ENCODE measurements at regions not wholly inside any gene's neighbourhood (a gene's known extent, or its start where the extent isn't known, plus 50 kb on each side); places are given as distances from the start of the nearest gene placed in this dataset.
"Not testable (repeated sequence)": the region's sequence is repeated elsewhere in the genome, so short reads cannot be mapped to it uniquely, and the experiment has no call there.

- no peak for DNase-seq
Measured at GRCh38 chr11:25327656-25328055, 830.8 kb downstream of the LUZP2 start.

GRCh38 chr11:25339281-25339680 lies 842.4 kb downstream of the LUZP2 start:
- DNase-seq: no peak

GRCh38 chr11:25349537-25349936 lies 852.7 kb downstream of the LUZP2 start:
- no peak for DNase-seq

- no peak for DNase-seq
Measured at GRCh38 chr11:25350899-25351803, 854.3 kb downstream of the LUZP2 start.

- DNase-seq: no peak
Measured at GRCh38 chr11:25357133-25357532, 860.3 kb downstream of the LUZP2 start.

GRCh38 chr11:25377466-25377865 lies 880.6 kb downstream of the LUZP2 start:
- DNase-seq: no peak

- no peak for DNase-seq
Measured at GRCh38 chr11:25396847-25397246, 900.0 kb downstream of the LUZP2 start.

GRCh38 chr11:25408146-25408545 lies 911.3 kb downstream of the LUZP2 start:
- no peak for DNase-seq

- DNase-seq: no peak
Measured at GRCh38 chr11:25415793-25416192, 916.1 kb upstream of the ANO3 start.

- no peak for DNase-seq
Measured at GRCh38 chr11:25423436-25424199, 908.3 kb upstream of the ANO3 start.

- DNase-seq: no peak
Measured at GRCh38 chr11:25432376-25432775, 899.6 kb upstream of the ANO3 start.

- peak; percentile 5 for DNase-seq
Measured at GRCh38 chr11:25435197-25435596, 896.7 kb upstream of the ANO3 start.

- DNase-seq: no peak
Measured at GRCh38 chr11:25436326-25436725, 895.6 kb upstream of the ANO3 start.

GRCh38 chr11:25441421-25441820 lies 890.5 kb upstream of the ANO3 start:
- no peak for DNase-seq

- no peak for DNase-seq
Measured at GRCh38 chr11:25449091-25449490, 882.8 kb upstream of the ANO3 start.

- no peak for DNase-seq
Measured at GRCh38 chr11:25453471-25453870, 878.5 kb upstream of the ANO3 start.

- no peak for DNase-seq
Measured at GRCh38 chr11:25456211-25456610, 875.7 kb upstream of the ANO3 start.

GRCh38 chr11:25483915-25484635 lies 847.9 kb upstream of the ANO3 start:
- no peak for DNase-seq

- peak; percentile 27 for DNase-seq
Measured at GRCh38 chr11:25485315-25485714, 846.6 kb upstream of the ANO3 start.

- not testable (repeated sequence) for DNase-seq
Measured at GRCh38 chr11:25486338-25486737, 845.6 kb upstream of the ANO3 start.

- DNase-seq: not testable (repeated sequence)
Measured at GRCh38 chr11:25488176-25488575, 843.8 kb upstream of the ANO3 start.

GRCh38 chr11:25501426-25501825 lies 830.5 kb upstream of the ANO3 start:
- DNase-seq: not testable (repeated sequence)

- DNase-seq: no peak
Measured at GRCh38 chr11:25515576-25515975, 816.4 kb upstream of the ANO3 start.

Data from NCI-H748 treated with DMSO at 0.1 percent for 48 hours (cell line).